Endometrium (tissue), 2 donors: ENCODE measurements at regions not wholly inside any gene's neighbourhood (a gene's known extent, or its start where the extent isn't known, plus 50 kb on each side); places are given as distances from the start of the nearest gene placed in this dataset.
"Not testable (repeated sequence)": the region's sequence is repeated elsewhere in the genome, so short reads cannot be mapped to it uniquely, and the experiment has no call there.

Experiments
- FAIRE-seq: peaks from 2 replicates; lab custom pipeline; 2012; peaks lifted over from hg19 to GRCh38; lab: Jason Lieb, UNC
- donor health status: control.
- donor health status: control.

DNA sequence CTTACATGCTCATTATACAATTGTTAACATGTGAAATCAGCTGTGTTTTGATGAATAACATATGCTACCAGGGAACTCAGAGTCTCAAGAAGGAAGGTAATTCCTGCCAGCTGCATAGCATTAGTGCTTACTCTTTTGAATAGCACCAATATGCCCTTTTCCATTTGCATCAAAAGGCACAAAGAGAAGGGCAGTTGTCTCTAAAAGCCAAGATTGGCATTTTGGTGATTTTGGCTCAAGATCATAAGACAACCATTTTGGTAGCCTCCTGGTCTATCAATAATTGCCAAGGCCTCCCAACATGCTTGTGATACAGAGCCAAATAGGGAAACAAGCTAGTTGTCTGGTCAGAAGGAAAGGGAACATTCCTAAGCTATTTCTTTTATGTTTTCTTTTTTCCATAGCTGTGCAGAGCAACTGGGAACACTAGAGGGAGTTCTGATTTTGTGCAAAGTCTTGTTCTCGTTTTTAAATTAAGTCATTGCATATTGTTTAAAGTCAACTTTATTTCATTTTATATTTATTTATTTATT, 416.7 kb upstream of the CHORDC1 start:
- peak; percentile 29 for FAIRE-seq

- FAIRE-seq, result no peak
Measured at GRCh38 chr11:90635886-90636285, 413.0 kb upstream of the CHORDC1 start.

DNA sequence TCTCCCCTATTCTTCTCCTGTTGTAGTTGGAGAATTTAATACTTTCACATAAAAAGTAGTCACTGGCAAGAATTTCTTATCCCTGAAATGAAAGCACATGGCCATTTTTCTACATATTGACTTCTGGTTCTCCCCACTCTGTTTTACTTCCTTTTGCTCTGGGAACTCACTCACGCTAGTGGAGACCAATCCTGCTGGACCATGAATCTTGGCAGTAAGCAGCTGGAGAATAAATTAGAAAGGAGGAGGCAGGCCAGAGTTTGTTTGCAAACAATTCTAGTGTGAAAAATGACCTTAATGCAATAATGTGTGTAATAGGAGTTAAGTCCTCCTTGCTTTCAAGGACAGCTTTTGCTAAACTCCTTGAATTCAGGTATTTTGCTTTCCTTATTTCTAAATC, 412.3 kb upstream of the CHORDC1 start:
- FAIRE-seq, result no peak

GRCh38 chr11:90630176-90630575, 407.3 kb upstream of the CHORDC1 start:
- no peak for FAIRE-seq

- no peak for FAIRE-seq
Measured at GRCh38 chr11:90629229-90629806, 406.5 kb upstream of the CHORDC1 start.

GRCh38 chr11:90614318-90614717, 391.5 kb upstream of the CHORDC1 start:
- no peak for FAIRE-seq

GRCh38 chr11:90613037-90613436, 390.2 kb upstream of the CHORDC1 start:
- FAIRE-seq, result not testable (repeated sequence)

- FAIRE-seq, result no peak
Measured at GRCh38 chr11:90606721-90607120, 383.9 kb upstream of the CHORDC1 start.

DNA sequence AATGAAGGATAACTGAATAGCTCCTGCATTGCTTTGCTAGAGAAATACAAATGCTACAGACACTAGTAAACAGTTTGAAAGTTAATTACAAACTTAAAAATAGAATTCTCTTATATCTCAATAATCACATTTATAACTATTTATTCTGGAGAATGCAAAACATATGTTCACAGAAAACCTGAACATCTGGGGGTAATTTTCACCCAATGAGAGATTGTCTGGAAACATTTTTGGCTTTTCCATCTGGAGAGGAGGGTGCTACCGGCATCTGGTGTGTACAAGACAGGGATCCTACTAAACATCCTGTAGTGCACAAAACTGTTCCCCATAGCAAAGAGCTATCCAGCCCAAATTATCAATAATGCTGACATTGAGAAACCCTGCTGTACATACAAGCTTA, 378.4 kb upstream of the CHORDC1 start:
- FAIRE-seq, result no peak

DNA sequence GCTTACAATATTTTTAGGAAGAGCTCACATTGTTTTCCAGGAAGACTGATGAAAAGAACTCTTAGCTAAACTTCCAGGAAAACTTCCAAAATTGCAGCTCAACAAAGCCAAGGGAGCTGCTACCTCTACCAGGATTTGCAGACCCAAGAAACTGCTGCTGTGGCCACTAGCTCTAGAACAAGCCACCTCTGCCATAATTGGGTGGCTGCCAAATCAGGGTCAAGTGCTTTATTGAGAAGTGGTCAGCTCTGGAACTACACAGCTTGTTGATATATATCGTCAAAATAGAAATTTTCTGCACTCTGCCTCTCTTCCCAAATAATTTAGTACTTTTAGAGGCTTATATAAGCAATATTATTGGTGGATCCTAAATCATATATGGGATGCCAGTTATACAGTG, 371.8 kb upstream of the CHORDC1 start:
- no peak for FAIRE-seq

GRCh38 chr11:90593099-90593498, 370.2 kb upstream of the CHORDC1 start:
- FAIRE-seq, result no peak

DNA sequence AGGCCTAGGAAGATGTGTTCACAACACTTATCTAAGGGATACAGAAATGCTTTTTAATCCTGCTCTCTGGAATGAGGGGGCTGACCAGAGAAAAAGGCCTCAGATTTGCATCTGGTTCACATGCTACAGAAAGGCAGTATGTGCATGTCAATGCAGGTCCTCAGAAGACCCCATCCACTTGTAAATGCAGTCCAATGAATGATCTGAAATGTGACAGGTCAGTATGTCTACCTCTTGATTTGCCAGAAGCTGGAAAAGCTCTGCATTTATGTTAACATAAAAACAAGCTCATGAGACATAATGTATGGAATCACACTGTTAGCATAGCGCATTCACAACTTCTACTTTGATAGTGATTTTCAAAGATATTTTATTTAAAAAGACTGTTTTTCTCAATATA, 367.4 kb upstream of the CHORDC1 start:
- FAIRE-seq, result no peak

DNA sequence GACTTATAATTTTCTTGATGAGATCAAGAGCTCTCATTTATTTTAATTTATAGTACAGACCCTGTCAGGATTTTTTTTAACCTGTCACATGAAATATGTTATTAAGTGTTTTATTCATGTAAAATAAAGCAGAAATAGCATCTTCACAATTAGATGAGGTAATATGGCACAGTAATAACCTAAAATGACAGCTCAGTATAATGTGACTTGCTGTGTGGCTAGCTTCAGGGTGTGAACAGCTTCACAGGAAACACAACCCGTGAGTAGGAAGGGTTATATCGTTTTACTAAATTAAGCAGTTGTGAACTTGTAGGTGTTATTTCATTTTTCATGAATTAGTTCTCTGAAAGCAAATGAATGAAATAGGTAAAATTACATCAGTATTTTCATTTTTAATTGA, 366.9 kb upstream of the CHORDC1 start:
- FAIRE-seq, result no peak

GRCh38 chr11:90587896-90588295, 365.0 kb upstream of the CHORDC1 start:
- no peak for FAIRE-seq

- FAIRE-seq, result no peak
Measured at GRCh38 chr11:90585491-90585890, 362.6 kb upstream of the CHORDC1 start.

- FAIRE-seq, result not testable (repeated sequence)
Measured at GRCh38 chr11:90582999-90583398, 360.1 kb upstream of the CHORDC1 start.

DNA sequence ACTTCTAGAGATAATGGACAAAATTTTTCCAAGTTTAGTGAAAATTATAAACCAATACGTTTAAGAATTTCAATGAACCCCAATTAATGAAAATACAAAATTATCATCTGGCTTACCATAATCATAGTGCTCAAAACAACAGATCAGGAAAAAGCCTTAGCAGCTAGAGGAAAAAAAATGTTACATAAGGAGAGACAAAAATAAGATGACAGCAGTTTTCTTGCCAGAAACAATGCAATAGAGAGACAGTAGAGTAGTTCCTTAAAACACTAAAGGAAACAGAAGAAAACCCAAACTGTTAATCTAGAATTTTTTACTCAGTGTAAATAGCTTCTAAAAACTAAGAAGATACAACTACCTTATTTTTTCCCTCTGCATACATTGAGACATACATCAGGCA, 341.7 kb upstream of the CHORDC1 start:
- no peak for FAIRE-seq

GRCh38 chr11:90558328-90558865, 335.5 kb upstream of the CHORDC1 start:
- no peak for FAIRE-seq

GRCh38 chr11:90556606-90557005, 333.8 kb upstream of the CHORDC1 start:
- FAIRE-seq, result no peak

GRCh38 chr11:90556026-90556425, 333.2 kb upstream of the CHORDC1 start:
- FAIRE-seq, result no peak

- no peak for FAIRE-seq
Measured at GRCh38 chr11:90555477-90555876, 332.6 kb upstream of the CHORDC1 start.

DNA sequence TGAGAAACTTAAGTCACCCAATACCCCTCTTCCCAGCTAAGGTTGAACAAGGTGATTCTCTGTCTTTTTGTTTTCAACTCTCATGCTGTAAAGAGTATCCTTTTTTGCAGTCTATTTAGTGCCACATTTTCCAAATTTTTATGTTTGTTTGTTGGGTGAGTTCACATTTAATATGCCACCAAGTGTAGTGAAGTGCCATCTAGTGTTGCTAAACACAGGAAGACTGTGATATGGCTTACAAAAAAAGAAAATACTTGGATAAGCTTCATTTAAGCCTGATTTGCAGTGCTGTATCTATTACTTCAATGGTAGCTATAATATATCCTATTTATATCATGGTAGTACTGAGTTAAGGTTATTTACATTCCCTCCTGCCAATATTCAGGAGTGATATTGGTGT, 319.2 kb upstream of the CHORDC1 start:
- FAIRE-seq, result no peak

GRCh38 chr11:90536301-90536700, 313.5 kb upstream of the CHORDC1 start:
- FAIRE-seq, result no peak

DNA sequence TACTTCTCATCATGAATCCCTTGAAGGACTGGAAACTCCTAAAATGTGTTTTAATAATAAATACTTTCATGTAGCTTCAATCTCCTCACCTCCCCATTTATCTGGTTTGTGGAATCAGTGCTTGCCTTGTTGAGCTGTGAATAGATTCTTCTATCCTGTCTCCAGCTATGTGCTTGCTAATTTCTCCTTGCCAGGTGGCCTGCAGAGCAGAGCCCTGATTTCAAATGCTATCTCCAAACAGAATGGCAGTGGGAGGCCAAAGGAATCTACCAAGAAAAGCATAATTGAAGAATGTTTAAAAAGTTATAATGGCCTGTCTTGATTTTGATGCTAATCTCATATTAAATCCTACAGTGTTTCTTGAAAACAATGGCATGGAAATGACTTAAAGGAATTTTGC, 309.3 kb upstream of the CHORDC1 start:
- no peak for FAIRE-seq
